HG02938 (cell line): ENCODE measurements at regions not wholly inside any gene's neighbourhood (a gene's known extent, or its start where the extent isn't known, plus 50 kb on each side); places are given as distances from the start of the nearest gene placed in this dataset.
"Not testable (repeated sequence)": the region's sequence is repeated elsewhere in the genome, so short reads cannot be mapped to it uniquely, and the experiment has no call there.

Experiments
- ATAC-seq: cut with Tn5 transposase; IDR thresholded peaks from one replicate; pipeline ENCODE4 v1.9.1; 2021; ENCODE audit warnings: mild to moderate bottlenecking, moderate library complexity; ENCODE audit not compliant: unreplicated experiment

DNA sequence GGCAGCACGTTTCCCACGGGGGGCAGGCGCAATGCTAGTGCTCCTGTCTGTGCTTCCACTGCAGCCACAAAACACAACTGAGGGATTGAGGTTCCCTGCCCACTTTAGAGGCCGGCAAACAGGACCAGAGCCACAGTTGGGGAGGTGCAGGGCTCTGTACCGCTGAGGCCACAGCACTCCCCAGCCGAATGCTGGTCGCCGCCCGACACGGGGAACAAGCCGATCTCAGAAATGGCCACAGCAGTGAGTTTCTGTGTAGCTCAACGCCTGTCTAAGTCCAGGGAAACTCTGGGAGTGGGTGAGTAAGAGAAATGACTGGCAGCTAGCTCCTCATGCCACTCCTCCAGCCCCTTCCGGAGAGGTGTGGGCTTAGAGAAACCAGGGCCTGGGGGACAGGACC is 194.0 kb upstream of the VWC2 start:
- ATAC-seq = no peak

DNA sequence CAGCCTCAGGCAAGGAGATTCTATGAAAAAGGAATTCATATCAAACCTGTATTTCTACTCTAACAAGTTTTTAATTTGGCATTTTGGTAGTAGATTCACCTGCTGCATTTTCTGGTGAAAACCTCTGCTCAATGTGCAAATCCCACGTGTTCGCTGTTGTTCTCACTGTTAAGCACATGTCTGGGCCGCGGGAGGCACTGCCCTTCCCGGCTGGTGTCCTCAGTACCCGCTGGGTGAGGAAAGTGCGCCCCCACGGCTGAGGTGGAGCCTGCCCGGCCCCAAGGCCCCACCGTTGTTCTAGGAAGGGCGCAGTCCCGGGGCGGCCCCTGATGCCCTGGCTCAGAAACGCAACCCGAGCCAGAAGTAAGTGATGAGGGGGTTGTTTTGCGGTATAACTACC is 193.4 kb upstream of the VWC2 start:
- no peak for ATAC-seq

DNA sequence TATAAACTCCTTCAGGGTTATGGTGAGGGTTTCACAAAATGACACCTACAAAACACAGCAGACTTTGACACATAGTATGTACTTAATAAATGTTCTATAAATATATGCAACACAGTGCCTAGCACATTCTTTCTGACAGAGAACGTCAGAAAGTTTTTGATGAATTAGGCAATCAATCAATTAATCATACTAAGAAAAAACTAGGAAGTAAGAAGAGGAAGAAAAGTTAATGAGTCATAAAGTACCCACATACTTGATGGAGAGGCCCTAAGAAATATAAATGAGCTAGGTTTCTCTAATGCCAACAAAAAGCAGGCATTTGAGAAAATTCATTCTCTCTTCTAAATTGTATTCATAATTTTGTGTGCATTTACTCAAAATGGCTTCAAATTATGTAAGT is 192.7 kb upstream of the VWC2 start:
- no peak for ATAC-seq

DNA sequence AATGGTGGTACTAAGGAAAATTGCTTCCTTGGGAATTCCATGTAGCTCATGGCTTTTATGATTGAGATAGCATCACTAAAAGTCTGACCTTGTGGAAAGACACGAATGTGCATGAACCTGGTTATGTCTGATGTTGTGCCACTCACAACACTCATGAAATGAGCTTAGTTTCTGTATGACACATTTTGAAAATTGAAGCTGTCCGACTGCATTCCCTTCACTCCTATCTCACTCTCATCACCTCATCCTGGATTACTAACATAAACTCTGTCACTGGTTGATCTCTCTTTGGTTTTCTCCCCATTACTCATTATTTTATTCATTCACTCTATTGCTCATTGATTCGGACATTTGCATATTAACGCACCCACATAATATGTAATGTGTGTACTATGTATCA is 190.0 kb upstream of the VWC2 start:
- no peak for ATAC-seq

DNA sequence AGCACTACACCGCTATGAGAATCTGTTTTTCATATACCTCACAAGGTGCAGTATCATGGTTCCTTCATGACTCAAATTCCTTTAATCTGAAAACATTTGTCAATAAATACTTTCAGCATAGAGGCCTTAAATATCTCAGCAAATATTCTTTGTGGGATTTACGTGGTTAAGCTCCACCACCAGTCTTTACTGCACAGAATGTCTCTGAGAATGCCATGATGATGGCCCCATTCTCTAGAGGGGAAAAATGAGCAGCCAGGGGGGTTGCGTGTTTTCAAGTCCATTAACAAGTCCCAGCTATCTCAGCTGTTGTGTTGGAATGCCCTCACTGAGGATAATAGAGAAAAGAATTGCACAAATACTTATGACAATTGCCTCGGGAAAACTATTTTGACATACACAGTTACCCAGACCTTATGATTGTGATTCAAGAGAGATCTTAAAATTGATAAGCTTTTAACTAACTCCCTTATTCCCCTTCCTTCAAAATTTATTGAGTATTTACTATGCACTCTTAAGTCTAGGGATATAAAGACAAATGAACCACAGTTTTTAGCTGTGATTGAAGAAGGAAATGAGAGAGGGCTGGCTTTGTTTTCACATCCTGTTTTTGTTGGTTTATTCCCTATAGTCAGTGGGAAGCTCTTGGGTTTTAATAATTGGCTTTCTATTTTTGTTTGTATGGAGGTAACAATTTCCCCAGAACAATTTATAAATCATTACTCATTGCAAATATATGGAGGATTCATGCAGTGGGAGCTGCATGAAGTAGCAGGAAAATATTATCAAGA is 176.5 kb upstream of the VWC2 start:
- ATAC-seq = no peak

DNA sequence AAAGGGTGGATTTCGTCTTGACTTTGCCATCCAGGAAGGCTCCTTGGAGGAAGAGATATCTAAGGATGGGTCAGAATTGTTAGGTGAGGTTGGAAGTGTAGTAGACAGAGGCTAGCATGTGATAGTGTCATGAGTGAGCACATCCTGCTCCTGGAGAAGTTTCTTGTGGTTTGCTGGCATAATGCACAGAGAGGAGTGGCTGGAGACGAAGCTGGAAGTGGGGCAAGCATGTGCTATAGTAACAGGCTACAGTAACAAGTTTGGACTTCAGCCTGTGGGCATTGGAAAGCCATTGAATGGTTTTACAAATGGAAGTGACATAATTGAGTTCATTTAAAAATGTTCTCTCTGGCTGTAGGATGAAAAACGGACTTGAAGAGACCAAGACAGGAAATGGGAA is 175.6 kb upstream of the VWC2 start:
- ATAC-seq = no peak

DNA sequence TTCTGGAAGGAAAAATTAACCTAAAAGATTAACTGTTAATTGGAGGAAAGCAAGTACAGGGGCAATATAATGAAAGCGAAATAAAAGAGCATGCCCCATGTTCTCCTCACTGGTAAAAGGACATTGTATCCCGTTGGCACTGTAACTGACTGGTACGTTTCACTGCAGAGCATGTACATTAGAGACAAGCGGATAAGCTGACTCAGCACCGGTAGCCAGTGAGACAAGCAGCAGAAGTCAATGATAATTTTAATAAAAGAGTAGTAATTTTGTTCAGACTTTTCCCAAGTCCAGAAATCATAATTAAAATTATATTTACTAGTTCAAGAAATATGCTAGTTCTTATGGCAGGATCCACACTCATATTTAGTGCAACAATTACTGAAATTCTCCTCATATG is 161.5 kb upstream of the VWC2 start:
- ATAC-seq = no peak

DNA sequence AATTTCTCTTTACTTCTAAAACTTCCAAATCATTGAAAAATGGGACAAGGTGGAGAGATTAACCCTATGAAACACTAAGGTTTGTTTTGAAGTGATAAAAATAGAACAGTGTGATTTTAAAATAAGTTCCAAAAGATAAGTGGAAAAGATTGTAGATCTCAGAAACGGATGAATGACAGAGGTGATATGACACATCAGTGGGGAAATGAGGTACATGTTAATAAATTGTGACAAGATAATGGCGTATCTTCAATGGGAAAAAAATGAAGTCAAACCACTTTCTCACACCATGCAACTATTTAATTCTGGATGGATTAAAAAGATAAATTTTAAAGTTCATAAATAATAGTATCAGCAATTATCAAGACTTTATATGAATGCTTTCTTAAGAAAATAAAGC is 159.7 kb upstream of the VWC2 start:
- no peak for ATAC-seq

DNA sequence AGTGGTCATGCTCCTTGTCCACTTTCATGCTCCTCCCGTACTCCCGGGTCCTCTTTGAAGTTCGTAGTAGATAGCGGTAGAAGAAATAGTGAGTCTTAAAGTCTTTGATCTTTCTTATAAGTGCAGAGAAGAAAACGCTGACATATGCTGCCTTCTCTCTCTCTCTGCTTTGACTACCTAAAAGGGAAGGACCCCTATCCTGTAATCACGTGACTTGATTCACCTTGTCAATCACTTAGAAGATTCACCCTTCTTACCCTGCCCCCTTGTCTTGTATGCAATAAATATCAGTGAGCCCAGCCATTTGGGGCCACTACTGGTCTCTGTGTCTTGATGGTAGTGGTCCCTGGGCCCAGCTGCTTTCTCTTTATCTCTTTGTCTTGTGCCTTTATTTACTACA is 158.5 kb upstream of the VWC2 start:
- ATAC-seq = not testable (repeated sequence)

DNA sequence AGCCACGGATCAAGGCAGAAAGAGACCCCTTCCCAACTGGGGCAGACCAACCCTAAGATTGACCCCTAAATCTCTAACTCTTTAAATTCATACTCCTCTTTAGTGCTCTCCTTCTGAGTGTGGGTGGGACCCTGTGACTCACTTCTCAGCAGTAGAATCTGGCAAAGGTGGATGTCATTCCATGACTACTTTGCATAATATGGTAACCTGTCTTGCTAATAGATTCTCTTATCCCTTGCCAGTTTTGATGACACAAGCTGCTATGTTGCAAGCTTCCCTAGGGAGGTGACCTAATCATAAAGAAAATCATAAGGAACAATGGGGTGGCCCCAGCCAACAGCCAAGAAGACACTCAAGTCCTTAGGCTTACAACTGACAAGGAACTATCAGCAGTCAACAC is 155.4 kb upstream of the VWC2 start:
- ATAC-seq = no peak

DNA sequence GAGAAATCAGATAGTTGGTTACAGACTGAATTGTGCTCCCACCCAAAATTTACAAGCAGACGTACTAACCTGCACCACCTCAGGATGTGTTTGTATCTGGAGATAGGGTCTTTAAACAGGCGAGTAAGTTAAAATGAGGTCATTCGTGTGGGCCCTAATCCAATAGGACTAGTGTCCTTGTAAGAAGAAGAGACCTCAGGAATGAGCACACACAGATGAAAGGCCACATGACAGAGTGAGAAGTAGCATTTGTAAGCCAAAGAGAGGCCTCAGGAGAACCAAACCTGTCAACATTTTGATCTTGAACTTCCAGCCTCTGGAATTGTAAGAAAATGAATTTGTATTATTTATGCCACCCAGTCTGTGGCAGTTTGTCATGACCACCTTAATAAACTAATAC is 149.5 kb upstream of the VWC2 start:
- no peak for ATAC-seq

DNA sequence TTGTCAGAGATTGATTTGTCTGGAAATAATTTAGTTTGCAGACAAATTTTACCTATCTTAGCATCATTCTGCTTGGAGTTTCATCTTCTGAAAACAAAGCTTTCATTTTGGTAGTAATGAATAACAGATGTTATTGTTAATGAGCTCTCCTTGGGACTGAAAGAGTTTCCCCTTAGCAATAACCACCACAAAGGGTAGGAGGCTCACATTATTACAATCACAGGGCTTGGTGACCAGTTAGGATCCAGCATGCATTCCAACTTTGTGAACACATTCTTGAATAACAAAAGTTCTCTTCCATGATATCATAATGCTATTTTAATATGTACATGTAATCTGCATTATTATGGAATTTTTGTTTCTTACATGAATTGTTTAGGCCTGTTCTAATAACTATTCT is 148.8 kb upstream of the VWC2 start:
- ATAC-seq = no peak

DNA sequence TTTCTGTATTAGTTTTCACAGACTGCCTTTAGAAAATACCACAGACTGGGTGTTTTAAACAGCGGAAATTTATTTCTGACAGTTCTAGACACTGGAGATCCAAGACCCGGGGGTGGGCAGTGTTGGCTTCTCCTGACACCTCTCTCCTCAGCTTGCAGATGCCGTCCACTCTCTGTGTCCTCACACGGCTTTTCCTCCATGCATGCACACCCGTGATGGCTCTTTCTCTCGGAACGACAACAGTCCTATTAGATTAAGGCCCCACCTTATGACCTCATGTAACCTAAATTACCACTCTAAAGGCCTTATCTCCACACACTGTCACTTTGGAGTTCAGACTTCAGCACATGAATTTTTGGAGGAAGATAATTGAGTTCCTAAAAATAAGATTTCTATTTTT is 142.9 kb upstream of the VWC2 start:
- no peak for ATAC-seq

DNA sequence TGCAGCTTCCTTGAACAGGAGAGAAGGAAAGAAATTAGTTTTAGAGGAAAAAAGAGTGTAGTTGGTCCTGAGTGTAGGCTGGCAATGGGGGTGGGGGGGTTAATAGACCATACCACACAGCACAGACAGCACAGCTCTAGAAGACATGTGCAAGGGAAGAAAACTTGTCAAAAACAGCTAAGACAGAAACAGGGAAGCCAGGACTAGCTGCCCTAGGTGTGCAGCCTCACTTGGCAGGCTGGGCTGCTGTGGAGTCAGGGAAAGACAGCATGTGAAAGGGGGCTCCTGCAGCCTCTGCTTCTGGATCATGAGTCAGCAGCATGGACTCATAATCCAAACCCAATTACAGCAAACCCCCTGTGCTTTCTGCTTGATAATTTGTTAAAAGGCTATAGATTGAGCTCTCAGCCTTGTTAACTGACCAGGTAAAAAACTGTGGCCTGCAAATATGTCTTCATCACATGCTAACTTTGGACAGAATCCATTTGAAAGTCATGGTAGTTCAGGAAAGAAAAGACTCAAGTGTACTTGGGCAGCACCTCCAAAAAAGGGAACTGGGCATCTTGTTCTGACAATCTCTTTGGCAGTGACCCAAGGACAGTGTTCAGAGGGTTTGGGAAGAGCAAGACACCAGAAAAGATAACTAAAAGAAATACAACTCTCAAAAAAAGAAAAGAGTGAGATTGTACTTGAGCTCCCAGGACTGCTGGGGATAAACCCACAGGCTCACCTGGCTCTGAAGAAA is 142.2 kb upstream of the VWC2 start:
- no peak for ATAC-seq

DNA sequence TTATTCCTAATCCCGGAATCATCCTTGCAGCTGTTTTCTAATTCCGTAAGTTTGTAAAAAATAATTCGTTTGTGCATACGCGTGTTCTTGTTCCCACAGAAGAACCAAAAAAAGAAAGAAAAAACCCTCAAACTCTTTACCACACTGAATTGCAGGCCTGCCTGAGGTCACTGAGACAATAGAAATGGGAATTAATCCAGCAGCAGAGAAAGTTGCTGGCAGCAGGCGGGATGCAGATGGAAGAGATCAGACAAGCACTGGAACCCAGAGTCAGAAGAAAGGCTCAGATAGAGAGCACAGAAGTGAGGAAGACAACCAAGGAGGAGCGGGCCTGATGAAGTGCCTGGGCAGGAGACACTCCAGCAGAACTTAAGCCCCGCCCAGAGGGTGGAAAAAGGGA is 141.5 kb upstream of the VWC2 start:
- ATAC-seq = no peak

DNA sequence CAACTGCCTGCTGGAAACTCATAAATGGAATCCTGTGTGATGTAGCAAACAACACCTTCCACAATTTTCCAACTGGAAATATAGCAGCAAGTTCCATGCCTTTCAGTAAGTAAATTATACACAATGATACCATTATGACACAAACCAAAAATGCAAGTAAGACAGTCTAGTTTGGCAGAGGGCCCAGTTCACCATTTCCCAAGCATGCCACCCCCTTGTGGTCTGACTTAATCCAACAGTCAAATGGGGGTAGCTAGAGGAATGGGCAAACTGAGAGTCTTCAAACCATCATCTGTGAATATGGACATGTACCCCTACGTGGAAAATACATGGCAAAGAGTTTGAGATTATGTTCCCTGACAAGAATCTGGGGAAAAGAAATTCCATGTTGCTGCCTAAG is 137.6 kb upstream of the VWC2 start:
- ATAC-seq = no peak

DNA sequence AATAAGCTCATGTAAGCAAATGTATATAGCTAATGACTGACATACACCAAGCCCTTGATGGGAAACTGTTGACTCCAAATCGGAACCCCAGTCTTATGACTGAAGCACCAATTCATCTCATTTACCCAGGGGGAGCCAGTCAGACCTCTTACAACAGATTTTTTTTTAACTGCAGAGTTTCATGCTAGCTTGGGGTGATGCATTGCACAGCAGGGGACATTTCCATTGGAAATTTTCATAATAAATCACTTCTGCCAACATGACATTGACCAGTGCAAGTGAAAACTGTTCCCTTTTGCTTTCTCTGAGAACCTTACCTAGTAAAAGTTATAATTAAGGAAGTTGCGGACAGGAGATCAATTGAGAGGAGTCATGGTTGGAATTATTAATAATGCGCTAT is 137.0 kb upstream of the VWC2 start:
- no peak for ATAC-seq

DNA sequence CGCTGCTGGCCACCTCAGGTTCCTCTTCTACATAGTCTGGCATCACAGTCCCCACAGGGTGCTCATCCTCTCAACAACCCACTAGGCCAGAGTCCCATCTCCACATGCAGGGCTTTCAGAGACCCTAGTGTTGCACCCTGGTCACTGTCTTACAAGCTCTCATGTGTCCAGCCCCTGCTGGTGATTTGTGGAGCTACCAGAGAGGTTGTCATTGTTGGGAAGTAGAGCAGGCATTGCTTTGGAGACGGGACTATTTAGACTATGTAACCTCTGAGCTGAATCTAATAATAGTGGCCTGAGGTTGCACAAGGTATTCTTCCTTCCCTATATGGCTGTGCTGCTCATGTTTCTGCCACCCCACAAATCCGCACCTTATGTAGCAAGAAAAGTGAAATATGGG is 135.3 kb upstream of the VWC2 start:
- no peak for ATAC-seq

DNA sequence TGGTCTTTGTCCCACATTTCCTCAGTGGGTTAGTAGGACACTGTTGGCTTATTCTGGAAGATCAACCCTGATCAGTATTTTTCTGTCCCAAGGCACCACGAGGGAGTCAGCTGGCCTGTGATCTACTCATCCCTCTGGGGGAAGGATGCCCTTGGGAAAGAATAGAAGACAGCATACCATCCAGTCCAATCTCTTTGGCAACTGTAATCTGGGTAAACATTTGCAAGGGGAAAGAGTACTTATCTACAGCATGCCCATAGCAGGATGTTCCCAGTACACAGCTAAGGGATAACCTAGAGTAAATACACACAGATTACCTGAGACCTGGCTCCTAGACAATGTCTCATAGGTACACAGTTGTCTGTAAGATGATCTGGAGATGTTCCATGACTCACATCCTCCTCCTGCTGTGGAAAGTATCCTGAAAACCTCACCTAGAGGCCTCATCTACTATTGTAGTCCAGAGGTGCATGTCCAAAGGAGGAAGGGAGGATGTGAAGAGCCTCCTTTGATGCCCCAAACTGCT is 134.3 kb upstream of the VWC2 start:
- no peak for ATAC-seq

DNA sequence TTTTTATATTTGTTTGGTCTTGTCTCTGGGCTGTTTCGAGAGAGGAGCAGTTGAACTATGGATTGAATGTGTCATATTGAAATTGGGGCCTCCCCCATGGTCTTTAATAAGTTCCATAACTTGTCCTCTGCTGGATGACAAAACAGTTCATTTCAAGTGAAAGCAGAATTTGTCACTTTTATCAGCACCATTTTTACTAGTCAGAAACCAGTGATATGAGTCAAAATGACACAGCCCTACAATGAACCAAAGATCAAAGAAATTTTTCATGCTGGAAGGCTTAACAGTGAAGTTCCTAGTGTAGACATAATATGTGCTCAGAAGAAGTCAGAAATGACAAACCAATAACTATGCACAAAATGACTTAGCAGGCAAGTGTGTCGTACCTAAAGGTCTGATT is 133.6 kb upstream of the VWC2 start:
- ATAC-seq = no peak

DNA sequence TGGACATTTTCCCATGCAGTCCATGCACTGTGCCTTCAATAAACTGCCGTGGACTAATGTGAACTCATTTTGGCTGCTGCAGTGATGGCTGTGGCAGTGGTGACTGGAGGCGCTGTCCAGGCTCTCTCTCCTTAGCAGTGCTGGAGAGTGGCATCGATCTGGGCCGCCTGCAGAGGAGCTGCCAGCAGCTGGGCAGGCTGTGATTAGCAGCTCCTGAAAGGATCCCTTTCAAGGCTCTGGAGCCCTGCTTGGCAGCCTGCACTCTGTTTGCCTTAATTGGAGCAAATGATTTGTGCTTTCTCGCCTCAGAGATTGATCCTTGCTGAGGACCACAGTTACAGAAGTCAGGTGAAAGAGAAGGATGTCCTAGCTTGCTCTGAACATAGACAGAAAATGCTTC is 130.1 kb upstream of the VWC2 start:
- no peak for ATAC-seq

DNA sequence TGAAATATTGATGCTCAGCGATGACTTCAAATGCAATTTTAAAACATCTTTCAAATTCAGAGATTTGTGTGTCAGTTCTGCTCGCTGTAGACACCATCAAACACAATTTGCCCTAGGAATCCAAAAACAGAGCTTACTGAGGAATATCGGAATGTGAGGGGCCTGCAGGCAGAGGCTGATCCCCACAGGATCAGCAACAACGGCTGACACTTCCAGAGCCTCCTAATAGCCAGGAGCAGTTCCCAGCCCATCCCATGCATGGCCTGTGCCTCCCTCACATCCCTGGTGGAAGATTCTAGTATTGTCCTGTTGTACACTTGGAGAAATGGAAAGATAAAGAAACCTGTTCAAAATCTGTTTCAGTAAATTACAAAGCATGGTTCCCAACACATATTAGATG is 129.7 kb upstream of the VWC2 start:
- no peak for ATAC-seq
